HepG2 (cell line): ENCODE measurements at regions not wholly inside any gene's neighbourhood (a gene's known extent, or its start where the extent isn't known, plus 50 kb on each side); places are given as distances from the start of the nearest gene placed in this dataset.

Experiments used
- ATAC-seq: fragments of 200-7000 bp; cut with Tn5 transposase; 3 replicates; pipeline ENCODE4 v1.9.1; 2020; ENCODE audit warnings: mild to moderate bottlenecking, moderate library complexity
- BruUV-seq: library from RNA; stranded (reverse); fragments of 400-500 nt; replicated peaks from 2 replicates; lab custom pipeline; 2021; lab: Mats Ljungman, UMichigan
- CTCF ChIA-PET: fragments of 300-600 bp; formaldehyde crosslinking; extraction: SDS; loops from one replicate; lab custom pipeline; 2021; ENCODE audit warnings: low total read pairs, inconsistent platforms, low intra/inter-chr PET ratio; lab: Yijun Ruan, JAX
- POLR2A ChIA-PET: fragments of 350-600 bp; sonication (Branson Sonifier 250); formaldehyde crosslinking; loops from one replicate; lab custom pipeline; 2020; ENCODE audit warnings: antibody characterized with exemption, inconsistent platforms; lab: Yijun Ruan, JAX
- DNase-seq: peaks from one replicate; pipeline ENCODE4 v3.0.0-alpha.2; 2015; ENCODE audit warnings: low spot score
- FAIRE-seq: peaks from 3 replicates; lab custom pipeline; 2011; peaks lifted over from hg19 to GRCh38; lab: Jason Lieb, UNC
- H2AFZ ChIP-seq: one replicate; pipeline ENCODE4 v1.6.1; 2011; ENCODE audit warnings: low read length, inconsistent platforms
- H3K27ac ChIP-seq: fragments of 300-600 bp; 3 replicates; pipeline ENCODE4 v1.8.0; 2011; ENCODE audit warnings: mixed run types, mild to moderate bottlenecking, mixed read lengths, low read length, inconsistent platforms; ENCODE audit not compliant: insufficient read depth; ENCODE audit errors: extremely low read length
- H3K27me3 ChIP-seq, 2 experiments: fragments of 200-600 bp in 1 of 2; 2 replicates in 1 of 2; 3 replicates in 1 of 2; pipeline versions ENCODE4 v1.6.0 to v1.8.0; 2011; ENCODE audit warnings: low read length in 2 of 2, mild to moderate bottlenecking in 2 of 2, moderate library complexity in 2 of 2, inconsistent platforms in 1 of 2; ENCODE audit not compliant: insufficient read depth in 2 of 2, control insufficient read depth in 1 of 2
- H3K36me3 ChIP-seq, 2 experiments: fragments of 200-600 bp in 1 of 2; replicated peaks in 1 of 2; 2 replicates in 1 of 2; 3 replicates in 1 of 2; pipeline versions ENCODE4 v1.5.1 to v1.8.0; 2011; ENCODE audit warnings: low read length in 2 of 2, inconsistent platforms in 1 of 2; ENCODE audit not compliant: insufficient read depth in 2 of 2, control insufficient read depth in 1 of 2
- H3K4me1 ChIP-seq: 2 replicates; pipeline ENCODE4 v1.5.1; 2012; ENCODE audit warnings: low read length, inconsistent platforms; ENCODE audit not compliant: insufficient read depth
- H3K4me2 ChIP-seq: 2 replicates; pipeline ENCODE4 v1.6.0; 2011; ENCODE audit warnings: low read depth, low read length, inconsistent platforms
- H3K4me3 ChIP-seq, 3 experiments: fragments of 200-600 bp in 1 of 3; sonication (generic), shearing (Covaris generic) in 1 of 3; replicated peaks in 1 of 3; 2 replicates each; pipeline ENCODE4 v1.5.1; 2011 to 2016; ENCODE audit warnings: low read length in 3 of 3, inconsistent platforms in 2 of 3, low read depth in 2 of 3, mild to moderate bottlenecking in 2 of 3, control low read depth in 1 of 3, mixed read lengths in 1 of 3; ENCODE audit not compliant: insufficient read depth in 1 of 3
- H3K79me2 ChIP-seq: one replicate; pipeline ENCODE4 v1.6.1; 2011; ENCODE audit warnings: low read length, inconsistent platforms; ENCODE audit not compliant: insufficient read depth
- H3K9ac ChIP-seq: 2 replicates; pipeline ENCODE4 v1.6.0; 2011; ENCODE audit warnings: mild to moderate bottlenecking, low read depth, low read length, inconsistent platforms; ENCODE audit not compliant: insufficient read depth
- H3K9me3 ChIP-seq: 2 replicates; pipeline ENCODE4 v1.5.1; 2012; ENCODE audit warnings: mild to moderate bottlenecking, low read length
- H4K20me1 ChIP-seq: 2 replicates; pipeline ENCODE4 v1.6.0; 2011; ENCODE audit warnings: inconsistent platforms, mild to moderate bottlenecking, low read length, moderate library complexity; ENCODE audit not compliant: insufficient read depth
- ARNTL ChIP-seq: sonication (generic); formaldehyde crosslinking; IDR thresholded peaks from 2 replicates; pipeline ENCODE4 v1.4.0; 2020; ENCODE audit warnings: mild to moderate bottlenecking, missing genetic modification reagents
- FOXC1 ChIP-seq: sonication (generic); formaldehyde crosslinking; IDR thresholded peaks from 2 replicates; pipeline ENCODE4 v1.8.0; 2022; ENCODE audit warnings: mild to moderate bottlenecking, missing genetic modification reagents, borderline replicate concordance
- MIXL1 ChIP-seq: IDR thresholded peaks from 2 replicates; pipeline ENCODE4 v1.6.1; 2016
- NFATC3 ChIP-seq: sonication (generic); formaldehyde crosslinking; IDR thresholded peaks from 2 replicates; pipeline ENCODE4 v1.5.1; 2020; ENCODE audit warnings: mild to moderate bottlenecking, missing genetic modification reagents
- ONECUT2 ChIP-seq: sonication (generic); formaldehyde crosslinking; IDR thresholded peaks from 2 replicates; pipeline ENCODE4 v1.4.0; 2020; ENCODE audit warnings: missing genetic modification reagents
- POGZ ChIP-seq: sonication (generic); formaldehyde crosslinking; IDR thresholded peaks from 2 replicates; pipeline ENCODE4 v1.4.0; 2020; ENCODE audit warnings: mild to moderate bottlenecking, missing genetic modification reagents
- RBAK ChIP-seq: sonication (generic); formaldehyde crosslinking; IDR thresholded peaks from 2 replicates; pipeline ENCODE4 v1.5.1; 2020; ENCODE audit warnings: mild to moderate bottlenecking, missing genetic modification reagents
- YEATS2 ChIP-seq: sonication (generic); formaldehyde crosslinking; IDR thresholded peaks from 2 replicates; pipeline ENCODE4 v1.4.0; 2020; ENCODE audit warnings: missing genetic modification reagents, borderline replicate concordance
- ZEB1 ChIP-seq: IDR thresholded peaks from 2 replicates; pipeline ENCODE4 v1.6.1; 2012; ENCODE audit warnings: mild to moderate bottlenecking, low read depth, inconsistent platforms; ENCODE audit not compliant: insufficient replicate concordance
- ZNF335 ChIP-seq: sonication (generic); formaldehyde crosslinking; IDR thresholded peaks from 2 replicates; pipeline ENCODE4 v1.4.0; 2020; ENCODE audit warnings: missing genetic modification reagents
- ZNF747 ChIP-seq: sonication (generic); formaldehyde crosslinking; IDR thresholded peaks from 2 replicates; pipeline ENCODE4 v1.8.1; 2023; ENCODE audit warnings: missing genetic modification reagents, mild to moderate bottlenecking, borderline replicate concordance
- ZNF749 ChIP-seq: sonication (generic); formaldehyde crosslinking; IDR thresholded peaks from 2 replicates; pipeline ENCODE4 v1.8.0; 2022; ENCODE audit warnings: mild to moderate bottlenecking, missing genetic modification reagents, moderate library complexity, borderline replicate concordance
- ZNF780A ChIP-seq: sonication (generic); formaldehyde crosslinking; IDR thresholded peaks from 2 replicates; pipeline ENCODE4 v1.8.0; 2022; ENCODE audit warnings: mild to moderate bottlenecking, missing genetic modification reagents, moderate library complexity
- ZSCAN22 ChIP-seq: sonication (generic); formaldehyde crosslinking; IDR thresholded peaks from 2 replicates; pipeline ENCODE4 v1.4.0; 2020; ENCODE audit warnings: mild to moderate bottlenecking, missing genetic modification reagents
- WGBS: methylation state at CpG from one replicate; pipeline ENCODE4 v1.1.6; 2017; ENCODE audit warnings: low lambda C conversion rate; 5-methylcytosine and 5-hydroxymethylcytosine counted together
- in situ Hi-C: cut with HindIII; loops from 2 replicates; pipeline ENCODE4 v1.10.0; 2017; ENCODE audit warnings: low pct_unique_long_range_greater_than_20kb; ENCODE audit not compliant: extremely low pct_ligation_motif_present
- intact Hi-C: fragments of 100-400 bp; cut with micrococcal nuclease; formaldehyde crosslinking; loops from one replicate; pipeline ENCODE4 v1.10.0; 2022; ENCODE audit not compliant: unreplicated experiment
- TF ChIP-seq, protein P1 (sequence below): IDR thresholded peaks from 2 replicates; pipeline ENCODE4 v1.6.1; 2016; ENCODE audit warnings: control low read depth
- TF ChIP-seq, protein P2 (sequence below): sonication (generic); formaldehyde crosslinking; IDR thresholded peaks from 2 replicates; pipeline ENCODE4 v1.5.0; 2020; ENCODE audit warnings: missing genetic modification reagents
- TF ChIP-seq, protein P3 (sequence below): IDR thresholded peaks from 2 replicates; pipeline ENCODE4 v1.6.1; 2012; ENCODE audit warnings: inconsistent platforms
- TF ChIP-seq, protein P4 (sequence below): sonication (generic); formaldehyde crosslinking; IDR thresholded peaks from 2 replicates; pipeline ENCODE4 v1.5.1; 2020; ENCODE audit warnings: missing genetic modification reagents, mild to moderate bottlenecking, borderline replicate concordance

DNA sequence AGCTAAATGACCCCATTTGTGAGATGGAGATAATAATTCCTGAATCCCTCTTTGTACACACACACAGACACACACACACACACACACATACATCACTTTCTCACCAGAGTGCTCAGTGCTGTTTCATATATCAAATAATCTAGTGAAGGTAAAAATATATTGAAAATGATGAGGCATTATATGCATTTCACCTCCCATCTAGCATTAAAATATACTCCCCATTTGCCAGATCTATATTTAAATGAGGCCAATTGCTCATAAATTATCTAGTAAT is 490.7 kb upstream of the FLRT2 start (continued):
- TF ChIP-seq, protein P1, sequence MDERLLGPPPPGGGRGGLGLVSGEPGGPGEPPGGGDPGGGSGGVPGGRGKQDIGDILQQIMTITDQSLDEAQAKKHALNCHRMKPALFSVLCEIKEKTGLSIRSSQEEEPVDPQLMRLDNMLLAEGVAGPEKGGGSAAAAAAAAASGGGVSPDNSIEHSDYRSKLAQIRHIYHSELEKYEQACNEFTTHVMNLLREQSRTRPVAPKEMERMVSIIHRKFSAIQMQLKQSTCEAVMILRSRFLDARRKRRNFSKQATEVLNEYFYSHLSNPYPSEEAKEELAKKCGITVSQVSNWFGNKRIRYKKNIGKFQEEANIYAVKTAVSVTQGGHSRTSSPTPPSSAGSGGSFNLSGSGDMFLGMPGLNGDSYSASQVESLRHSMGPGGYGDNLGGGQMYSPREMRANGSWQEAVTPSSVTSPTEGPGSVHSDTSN (CRISPR knock-in tag) = no peak
- no peak for TF ChIP-seq ZNF747 (CRISPR knock-in tag)
- no peak for TF ChIP-seq YEATS2 (CRISPR knock-in tag)
- TF ChIP-seq ARNTL = no peak
- TF ChIP-seq ZEB1 = no peak
- TF ChIP-seq ZNF335 (CRISPR knock-in tag) = no peak
- no peak for TF ChIP-seq NFATC3 (CRISPR knock-in tag)
- no peak for TF ChIP-seq ZNF749
- TF ChIP-seq, protein P2, sequence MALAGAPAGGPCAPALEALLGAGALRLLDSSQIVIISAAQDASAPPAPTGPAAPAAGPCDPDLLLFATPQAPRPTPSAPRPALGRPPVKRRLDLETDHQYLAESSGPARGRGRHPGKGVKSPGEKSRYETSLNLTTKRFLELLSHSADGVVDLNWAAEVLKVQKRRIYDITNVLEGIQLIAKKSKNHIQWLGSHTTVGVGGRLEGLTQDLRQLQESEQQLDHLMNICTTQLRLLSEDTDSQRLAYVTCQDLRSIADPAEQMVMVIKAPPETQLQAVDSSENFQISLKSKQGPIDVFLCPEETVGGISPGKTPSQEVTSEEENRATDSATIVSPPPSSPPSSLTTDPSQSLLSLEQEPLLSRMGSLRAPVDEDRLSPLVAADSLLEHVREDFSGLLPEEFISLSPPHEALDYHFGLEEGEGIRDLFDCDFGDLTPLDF = no peak
- no peak for TF ChIP-seq FOXC1 (CRISPR knock-in tag)
- TF ChIP-seq, protein P3, sequence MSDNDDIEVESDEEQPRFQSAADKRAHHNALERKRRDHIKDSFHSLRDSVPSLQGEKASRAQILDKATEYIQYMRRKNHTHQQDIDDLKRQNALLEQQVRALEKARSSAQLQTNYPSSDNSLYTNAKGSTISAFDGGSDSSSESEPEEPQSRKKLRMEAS = no peak
- TF ChIP-seq ONECUT2 (CRISPR knock-in tag) = no peak

DNA sequence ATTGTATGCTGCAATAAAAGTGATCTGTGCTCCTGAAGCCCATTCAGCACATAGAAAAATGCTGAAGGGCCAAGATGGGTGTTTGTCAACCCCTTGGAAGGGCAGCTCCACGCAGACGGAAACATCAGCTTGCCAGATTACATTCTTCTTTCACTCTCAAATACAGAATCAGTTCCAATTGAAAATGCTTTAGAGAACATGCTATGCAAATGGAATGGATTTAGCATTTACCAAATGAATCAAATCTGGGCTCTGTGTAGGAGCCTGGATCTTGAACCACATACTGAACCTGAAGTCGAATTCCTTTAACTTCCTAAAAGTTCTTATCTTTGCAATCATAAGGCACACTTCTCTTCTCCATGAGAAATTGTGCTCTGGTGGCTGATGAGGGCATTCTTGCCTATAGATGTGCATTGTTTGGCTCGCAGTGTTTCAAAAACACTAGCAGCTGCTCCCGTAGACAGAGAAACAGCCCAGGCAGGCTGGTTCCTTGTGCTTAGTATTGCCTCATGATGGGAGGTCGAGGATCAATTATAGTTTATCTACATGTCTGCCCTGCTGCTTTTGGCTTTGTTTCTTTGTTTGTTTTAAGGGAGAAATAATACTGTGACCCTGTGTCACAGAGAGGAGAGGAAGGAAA is 489.8 kb upstream of the FLRT2 start:
- Histone ChIP-seq H3K36me3 (no peaks in the 10 kb centered on the region), H3K9me3 (peaks cover 91% of the 10 kb centered on the region), H3K4me1 (no peaks in the 10 kb centered on the region), H3K9ac (no peak overlapping the region), H3K27me3 (no peaks in the 10 kb centered on the region), H3K4me2 (no peak overlapping the region), H4K20me1 (no peaks in the 10 kb centered on the region), H3K27ac (no peak overlapping the region), H2AFZ (no peak overlapping the region), H3K4me3 (no peak overlapping the region), H3K79me2 (no peaks in the 10 kb centered on the region)
- BruUV-seq = no TSS peak
- 5% methylated on average over 6 of the region's 6 CpGs for WGBS
- no peak for ATAC-seq
- in situ Hi-C loops (no loop called here), intact Hi-C loops (no loop called here)
- no peak for DNase-seq
- FAIRE-seq = no peak
- POLR2A ChIA-PET = no interaction called here
- CTCF ChIA-PET = no interaction called here
- TF ChIP-seq MIXL1 (CRISPR knock-in tag) = no peak
- TF ChIP-seq, protein P4, sequence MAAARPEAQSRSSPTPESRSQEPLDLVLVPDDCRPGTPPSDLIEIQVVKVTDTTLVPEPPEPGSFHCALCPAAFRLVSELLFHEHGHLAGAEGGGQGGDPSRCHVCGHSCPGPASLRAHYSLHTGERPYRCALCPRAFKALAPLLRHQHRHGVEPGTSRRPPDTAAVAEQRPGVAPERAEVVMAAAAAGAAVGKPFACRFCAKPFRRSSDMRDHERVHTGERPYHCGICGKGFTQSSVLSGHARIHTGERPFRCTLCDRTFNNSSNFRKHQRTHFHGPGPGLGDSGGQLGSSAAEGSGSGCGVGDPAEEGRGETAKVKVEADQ (CRISPR knock-in tag) = no peak
- no peak for TF ChIP-seq RBAK (CRISPR knock-in tag)
- no peak for TF ChIP-seq ZNF780A (CRISPR knock-in tag)
- no peak for TF ChIP-seq ZSCAN22
- TF ChIP-seq POGZ (CRISPR knock-in tag) = no peak
